DMS53 treated with DMSO at 0.1 percent for 48 hours (cell line): ENCODE measurements at regions not wholly inside any gene's neighbourhood (a gene's known extent, or its start where the extent isn't known, plus 50 kb on each side); places are given as distances from the start of the nearest gene placed in this dataset.
"Not testable (repeated sequence)": the region's sequence is repeated elsewhere in the genome, so short reads cannot be mapped to it uniquely, and the experiment has no call there.

Experiments used
- DNase-seq: peaks from one replicate; lab custom pipeline; 2025; ENCODE audit not compliant: unreplicated experiment; lab: John Stamatoyannopoulos, UW

DNA sequence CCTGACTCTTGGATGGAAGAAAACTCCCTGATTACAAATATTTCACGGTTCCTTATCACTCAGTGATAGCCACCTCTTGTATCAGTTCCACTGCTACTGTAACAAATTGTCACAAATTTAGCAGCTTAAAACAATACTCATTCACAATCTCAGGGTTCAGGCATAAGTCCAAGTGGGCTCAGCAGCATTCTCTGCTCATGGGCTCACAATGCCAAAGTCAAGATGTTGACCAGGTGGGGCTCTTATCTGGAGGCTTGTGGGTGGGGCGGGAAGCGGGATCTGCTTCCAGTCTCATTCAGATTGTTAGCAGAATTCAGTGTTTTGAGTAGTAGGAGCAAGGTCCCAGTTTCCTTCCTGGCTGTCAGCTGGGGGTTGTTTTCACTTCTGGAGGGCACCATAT, 137.3 kb upstream of the FAM78B start:
- no peak for DNase-seq

DNA sequence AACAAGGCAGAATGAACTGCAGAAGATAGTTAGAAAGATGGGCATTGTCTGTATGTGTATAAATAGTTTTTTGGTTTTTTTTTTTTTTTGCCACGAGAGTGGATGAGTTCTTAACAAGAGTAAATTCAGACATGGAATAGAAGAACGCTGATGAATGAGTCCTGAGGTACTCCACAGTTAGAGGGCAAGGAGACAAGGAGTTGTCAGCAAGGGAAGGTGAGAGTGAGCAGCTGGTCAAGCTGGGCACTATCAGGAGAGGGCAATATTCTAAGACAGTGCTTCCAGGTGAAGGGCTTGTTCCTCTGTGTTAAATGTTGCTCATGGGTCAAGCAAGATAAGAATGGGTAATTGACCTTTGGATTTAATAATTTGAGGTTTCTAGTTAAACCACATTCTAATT, 138.6 kb upstream of the FAM78B start:
- no peak for DNase-seq

DNA sequence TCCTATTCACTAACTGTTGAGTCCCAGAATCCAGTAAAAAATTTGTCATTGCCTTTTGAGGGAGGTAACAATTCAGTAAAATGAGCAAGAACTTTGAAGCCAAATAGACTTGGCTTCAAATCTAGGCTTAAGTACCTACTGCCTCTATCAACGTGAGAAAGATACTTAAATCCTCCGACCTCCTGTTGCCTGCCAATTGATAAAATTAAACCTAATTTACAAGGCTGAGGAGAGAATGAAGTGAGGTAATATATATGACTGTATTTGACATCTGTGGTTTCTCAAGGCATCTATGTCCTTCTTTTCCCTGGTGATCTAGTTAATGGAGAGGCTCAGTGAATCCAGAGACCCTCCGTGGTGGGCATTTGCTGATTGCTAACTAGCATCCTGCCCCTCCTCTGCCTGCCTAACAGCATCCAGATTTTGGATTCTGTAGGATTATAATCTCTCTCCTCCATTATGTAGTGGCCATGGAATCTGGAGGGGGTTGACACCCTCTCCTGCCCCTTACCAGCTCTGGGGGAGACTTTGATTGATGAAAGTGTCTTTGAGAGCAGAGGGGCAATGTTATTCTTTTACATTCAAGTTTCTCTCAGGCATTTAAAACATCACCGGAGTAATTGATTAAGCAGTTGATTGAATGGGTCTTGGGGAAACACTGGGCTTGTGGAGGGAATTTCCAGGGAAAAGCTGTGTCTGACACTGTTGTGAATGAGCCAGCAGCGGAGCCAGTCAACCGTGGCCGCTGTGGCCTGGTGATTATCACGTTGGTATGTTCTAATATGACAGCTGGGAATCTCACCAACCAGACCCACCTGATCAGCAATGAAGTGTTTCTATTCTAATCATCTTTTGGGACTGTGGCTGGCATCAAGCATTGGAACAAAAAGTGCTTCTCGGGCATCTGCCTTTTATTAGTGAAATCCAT, 140.7 kb upstream of the FAM78B start:
- no peak for DNase-seq

DNA sequence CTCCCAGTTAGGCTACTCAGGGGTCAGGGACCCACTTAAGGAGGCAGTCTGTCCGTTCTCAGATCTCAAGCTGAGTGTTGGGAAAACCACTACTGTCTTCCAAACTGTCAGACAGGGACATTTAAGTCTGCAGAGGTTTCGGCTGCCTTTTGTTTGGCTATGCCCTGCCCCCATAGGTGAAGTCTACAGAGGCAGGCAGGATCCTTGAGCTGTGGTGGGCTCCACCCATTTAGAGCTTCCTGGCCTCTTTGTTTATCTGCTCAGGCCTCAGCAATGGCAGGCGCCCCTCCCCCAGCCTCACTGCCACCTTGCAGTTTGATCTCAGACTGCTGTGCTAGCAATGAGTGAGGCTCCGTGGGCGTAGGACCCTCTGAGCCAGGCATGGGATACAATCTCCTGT, 149.5 kb upstream of the FAM78B start:
- DNase-seq = not testable (repeated sequence)

DNA sequence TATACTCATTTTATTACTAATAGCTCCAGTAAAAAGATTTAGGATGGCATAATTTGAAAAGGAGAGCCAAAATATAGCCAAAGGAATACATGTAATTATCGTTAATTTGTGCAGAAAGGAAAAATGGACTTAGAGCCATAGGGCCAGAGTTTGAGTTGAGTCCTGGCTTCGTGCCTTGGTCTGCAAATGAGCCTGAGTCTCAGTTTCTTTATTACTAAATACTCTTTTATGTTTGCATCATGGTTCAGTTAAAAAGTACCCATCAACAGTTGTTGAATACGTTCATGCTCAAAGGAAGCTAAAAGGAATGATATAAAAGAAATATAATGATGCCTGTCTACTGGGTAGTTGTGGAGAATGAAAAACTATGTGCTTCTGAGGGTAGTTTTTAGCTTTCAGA, 155.7 kb upstream of the FAM78B start:
- no peak for DNase-seq

DNA sequence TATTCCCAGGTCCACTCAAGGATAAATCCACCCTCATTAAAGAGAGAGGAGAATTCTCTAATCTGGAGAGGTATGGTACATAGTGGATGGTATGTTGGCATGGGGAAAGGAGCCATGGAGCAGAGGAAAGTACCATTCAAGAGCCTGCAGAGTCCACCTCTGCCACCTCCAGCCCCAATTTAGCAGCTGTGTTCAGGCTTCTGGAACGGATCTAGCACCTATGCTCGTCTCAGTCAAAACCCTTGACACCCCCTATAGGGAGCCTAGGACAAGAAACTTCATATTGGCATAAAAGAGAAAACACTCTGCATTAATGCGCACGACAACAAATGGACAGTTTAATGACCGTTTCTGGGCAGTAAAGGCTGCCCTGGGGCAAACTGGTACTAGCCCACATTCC, 161.1 kb upstream of the FAM78B start:
- DNase-seq = no peak

DNA sequence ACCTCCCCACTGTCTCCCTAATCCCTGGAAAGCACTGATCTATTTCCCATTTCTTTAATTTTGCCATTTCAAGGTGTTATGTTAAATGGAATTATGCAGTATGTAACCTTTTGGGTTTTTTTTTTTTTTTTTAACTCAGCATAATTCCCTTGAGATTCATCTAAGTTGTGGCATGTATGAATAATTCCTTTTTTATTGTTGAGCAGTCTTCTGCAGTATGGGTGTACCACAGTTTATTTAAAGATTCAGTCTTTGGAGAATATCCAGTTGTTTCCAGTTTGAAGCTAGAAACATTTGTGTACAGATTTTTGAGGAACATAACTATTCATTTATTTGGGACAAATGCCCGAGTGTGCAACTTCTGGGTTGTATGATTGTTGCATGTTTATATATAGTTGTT, 162.2 kb upstream of the FAM78B start:
- DNase-seq = no peak

DNA sequence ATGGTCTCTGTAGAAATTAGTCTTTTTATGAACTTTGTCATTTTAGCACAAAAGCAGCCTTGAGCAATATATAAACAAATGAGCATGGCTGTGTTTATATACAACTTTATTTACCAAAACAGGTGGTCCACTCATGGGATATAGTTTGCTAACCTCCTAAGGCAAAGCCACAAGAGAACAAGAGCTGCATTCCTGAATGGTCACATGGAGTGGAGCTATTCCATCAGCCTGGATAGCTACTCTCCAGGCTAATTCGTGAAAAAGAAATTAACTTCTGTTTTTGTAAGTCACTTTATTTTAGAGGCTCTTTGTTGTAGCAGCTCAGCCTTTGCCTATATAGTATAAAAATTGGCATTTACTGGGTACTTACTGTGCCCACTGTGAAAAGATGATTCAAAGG, 163.3 kb upstream of the FAM78B start:
- no peak for DNase-seq

DNA sequence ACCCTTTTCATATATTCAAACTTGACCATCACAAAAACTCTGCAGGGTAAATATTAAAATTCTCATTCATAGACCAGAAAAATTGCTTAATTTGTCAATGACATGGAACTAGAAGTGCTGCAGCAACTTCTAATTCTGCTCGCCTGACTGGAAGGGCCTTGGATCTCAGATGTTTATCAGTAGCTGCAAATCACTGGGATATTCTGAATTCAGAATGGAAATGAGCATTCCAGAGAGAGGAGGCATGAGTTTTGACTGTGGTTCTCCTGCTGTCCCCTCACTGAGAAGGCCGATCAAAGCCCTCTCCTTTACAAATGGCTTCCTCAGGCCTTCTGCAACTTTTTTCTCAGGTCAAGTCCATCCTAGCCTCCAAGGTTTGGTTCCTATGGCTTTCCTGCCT, 171.3 kb upstream of the FAM78B start:
- no peak for DNase-seq

DNA sequence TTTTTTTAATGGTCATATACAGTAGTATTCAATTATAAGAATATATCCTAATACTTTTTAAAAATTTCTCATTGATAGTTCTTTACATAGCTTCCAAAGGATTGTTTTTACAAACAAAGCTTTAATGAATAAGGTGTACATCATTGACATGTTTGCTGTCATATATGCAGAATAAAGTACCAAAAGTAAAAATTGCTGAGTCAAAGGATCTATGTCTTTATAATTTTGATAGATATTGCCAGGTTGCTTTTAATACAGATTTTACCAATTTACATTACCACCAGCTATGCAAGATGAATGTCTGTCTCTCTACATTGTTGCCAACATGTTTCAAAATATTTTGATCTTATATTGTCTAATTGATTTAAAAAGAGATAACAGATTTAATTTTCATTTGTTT, 173.9 kb upstream of the FAM78B start:
- DNase-seq = no peak

DNA sequence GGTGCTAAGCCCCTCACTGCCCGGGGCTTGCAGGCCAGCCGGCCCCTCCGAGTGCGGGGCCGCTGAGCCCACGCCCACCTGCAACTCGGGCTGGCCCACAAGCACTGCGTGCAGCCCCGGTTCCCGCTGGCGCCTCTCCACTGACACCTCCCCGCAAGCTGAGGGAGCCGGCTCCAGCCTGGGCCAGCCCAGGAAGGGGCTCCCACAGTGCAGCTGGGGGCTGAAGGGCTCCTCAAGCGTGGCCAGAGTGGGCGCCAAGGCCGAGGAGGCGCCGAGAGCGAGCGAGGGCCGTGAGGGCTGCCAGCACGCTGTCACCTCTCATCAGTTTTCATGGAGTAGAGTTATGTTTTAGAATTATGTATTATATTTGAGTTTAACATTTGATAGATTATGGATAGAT, 176.5 kb upstream of the FAM78B start:
- no peak for DNase-seq

DNA sequence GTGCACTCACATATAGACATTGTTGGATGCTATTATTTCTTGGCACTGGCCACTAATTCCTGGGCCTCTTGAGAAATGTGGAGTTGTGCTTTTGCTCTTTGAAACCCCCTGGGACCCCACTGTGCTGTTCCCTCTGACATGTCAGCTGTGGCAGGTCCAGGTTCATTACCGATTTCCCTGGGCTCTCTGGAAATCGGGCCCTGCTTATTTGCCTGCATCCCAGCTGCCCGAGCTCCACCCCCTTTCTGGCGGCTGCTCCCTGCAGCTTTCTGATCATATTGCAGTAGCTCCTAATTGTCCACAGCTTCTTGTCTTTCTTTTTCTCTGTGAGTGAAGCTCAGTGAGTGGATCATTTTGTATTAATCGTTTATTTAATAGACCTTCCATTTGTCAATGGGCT, 183.7 kb upstream of the FAM78B start:
- no peak for DNase-seq

DNA sequence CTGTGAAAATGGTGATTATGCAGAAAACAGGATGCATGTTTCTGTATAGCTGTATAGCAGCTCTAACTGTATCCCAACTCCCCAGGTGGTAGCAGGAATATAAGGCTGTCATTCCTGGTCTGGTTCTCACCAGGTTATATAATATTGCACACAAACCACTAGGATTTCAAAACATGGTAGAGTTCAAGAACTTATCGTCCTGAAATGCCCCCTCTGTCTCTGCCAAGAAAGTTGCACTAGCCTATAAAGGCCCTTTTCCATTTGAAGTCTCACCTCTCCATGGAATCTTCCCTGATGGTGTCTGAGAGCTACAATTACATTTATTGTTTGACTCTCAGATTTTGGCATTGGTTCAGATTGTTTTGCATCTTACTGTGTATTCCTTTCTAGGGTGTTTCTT, 184.9 kb upstream of the FAM78B start:
- no peak for DNase-seq

DNA sequence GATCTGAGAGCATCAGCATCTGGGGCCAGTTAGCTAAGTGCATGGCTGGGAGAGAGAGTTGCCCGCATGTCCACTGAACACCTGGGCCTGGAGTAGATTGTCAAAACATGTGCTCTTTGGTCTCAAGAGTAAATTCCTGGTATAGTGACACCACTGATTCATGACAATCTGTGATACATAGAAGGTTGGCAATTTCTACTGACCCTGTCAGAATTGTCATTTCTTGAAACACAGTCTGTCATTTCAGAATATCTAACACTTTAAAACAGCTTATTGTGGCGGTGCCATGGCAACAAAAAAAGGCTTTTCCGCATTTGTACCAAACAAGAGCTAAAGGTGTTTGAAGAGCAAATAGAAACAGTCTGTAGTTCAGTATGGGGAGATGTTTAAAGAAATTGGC, 186.4 kb upstream of the FAM78B start:
- DNase-seq = no peak

DNA sequence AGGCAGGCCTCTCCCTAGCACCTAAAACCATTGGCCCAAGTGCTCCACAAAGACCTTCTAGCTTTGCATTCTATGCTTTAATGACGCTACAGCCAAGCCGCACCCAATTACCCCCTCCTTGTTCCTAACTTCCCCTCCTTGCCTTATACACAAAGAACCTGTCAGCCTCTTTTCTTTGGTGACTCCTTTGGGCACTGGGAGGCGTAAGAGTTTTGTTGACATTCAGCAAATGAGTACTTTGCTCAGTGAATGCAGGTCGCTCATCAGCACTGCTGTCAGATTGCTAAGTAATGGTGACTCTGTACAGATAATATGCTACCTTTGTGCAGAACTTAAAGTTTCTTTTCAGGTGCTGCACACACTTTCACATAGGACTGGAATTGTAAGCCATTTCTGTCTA, 187.6 kb upstream of the FAM78B start:
- DNase-seq = no peak

DNA sequence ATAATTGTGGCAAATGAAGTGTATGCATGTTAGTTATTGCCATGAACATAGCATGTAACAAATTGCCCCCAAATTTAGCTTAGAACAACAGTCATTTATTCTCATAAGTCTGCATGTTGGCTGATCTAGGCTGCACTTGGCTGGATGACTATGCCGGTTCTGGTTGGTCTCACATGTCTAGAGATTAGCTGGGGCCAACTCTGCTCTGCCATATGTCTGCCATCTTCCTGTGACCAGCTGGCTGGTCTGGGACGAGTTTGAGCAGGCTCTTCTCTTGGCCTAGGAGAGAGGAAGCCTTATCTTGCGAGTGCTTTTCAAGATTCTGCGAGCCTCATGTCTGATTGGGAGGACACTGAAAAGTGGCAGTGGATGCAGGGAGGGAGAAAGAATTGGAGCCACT, 198.3 kb upstream of the FAM78B start:
- DNase-seq = no peak

DNA sequence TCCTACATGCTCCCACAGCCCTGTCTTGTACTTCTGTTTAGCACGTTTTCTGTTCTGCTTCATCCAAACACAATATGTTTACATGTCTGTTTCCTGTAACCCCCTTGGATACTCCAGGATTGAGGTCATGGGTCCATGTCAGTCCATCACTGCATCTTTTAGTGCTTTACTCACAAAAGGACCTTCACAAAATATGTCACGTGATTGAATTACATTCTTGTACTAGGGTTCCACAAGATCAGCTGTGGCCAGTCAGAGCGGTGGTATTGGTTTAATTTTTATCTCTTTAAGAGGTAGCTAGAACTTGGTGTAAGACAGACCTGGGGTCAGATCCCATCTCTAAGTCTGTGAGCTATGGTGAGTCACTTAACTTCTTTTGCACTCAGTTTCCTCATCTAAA, 201.2 kb upstream of the FAM78B start:
- DNase-seq = no peak

DNA sequence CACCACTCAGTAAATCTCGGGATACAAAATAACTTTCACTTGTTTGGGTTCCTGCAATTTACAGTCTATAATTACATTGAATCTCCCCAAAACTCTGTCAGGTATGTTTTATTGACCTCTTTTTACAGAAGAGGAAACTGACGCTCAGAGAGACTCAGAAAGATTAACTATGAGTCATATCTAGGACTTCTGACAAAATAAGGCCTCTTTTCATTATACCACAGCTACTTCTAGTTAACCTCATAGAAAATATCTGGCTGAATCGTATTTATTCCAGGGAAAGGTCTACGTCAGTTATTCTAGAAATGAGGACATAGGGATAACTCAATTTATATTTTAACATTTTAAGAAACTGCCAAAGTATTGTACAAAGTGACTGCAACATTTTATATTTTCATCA, 211.1 kb upstream of the FAM78B start:
- no peak for DNase-seq

DNA sequence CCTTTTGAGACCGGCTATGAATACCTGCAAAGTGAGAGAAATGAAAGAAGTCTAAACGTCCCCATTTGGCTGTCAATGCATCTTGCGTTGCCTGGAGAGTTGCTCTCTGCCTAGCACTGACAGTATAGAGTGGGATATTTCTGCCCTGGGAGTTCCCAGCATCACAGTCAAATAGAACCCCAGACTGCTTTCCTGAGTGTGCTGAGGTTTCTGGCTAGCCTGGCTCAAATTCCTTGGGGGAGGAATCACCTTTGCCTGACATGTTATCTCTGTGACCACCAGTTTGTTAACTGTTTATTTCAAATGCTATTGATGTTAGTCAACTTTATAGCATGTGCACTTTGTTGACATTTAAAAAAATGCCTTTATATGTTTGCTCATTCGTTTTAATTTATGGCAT, 212.0 kb upstream of the FAM78B start:
- DNase-seq = no peak

DNA sequence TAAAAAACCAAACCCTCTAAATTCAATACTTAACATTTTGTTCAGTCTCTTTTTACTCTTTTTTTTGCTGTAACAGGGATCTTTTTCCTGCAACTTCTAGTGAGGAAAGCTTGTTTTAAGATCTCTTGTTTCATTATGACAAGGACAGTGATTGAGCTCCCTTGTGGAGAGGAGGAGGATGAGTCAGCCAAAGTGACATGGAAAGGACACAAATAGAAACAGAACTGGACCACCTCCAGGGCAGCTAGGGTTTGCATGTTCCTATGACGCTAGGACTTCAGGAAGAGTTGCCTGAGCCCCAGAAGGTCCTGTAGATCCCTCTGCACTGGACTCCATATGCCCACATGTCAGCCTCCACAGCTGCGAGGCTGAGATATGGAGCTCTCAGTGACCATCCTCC, 212.6 kb upstream of the FAM78B start:
- DNase-seq = no peak

DNA sequence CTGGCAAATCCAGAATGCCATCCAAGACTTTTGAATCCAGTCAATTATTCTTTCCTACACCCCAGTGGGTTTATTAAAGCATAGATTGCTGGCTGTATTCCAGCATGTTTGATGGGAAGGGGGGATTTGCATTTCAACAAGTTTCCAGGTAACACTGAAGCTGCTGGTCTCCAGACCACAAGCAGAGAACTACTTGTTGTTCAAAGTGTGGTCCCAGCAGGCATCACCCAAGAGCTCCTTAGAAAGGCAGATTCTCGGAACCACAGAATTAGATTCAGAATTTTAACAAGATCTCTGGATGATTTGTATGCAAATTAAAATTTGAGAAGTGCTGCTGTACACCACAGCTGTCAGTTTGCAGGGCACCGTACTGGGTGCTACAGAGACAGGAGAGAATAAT, 216.3 kb upstream of the FAM78B start:
- DNase-seq = no peak

DNA sequence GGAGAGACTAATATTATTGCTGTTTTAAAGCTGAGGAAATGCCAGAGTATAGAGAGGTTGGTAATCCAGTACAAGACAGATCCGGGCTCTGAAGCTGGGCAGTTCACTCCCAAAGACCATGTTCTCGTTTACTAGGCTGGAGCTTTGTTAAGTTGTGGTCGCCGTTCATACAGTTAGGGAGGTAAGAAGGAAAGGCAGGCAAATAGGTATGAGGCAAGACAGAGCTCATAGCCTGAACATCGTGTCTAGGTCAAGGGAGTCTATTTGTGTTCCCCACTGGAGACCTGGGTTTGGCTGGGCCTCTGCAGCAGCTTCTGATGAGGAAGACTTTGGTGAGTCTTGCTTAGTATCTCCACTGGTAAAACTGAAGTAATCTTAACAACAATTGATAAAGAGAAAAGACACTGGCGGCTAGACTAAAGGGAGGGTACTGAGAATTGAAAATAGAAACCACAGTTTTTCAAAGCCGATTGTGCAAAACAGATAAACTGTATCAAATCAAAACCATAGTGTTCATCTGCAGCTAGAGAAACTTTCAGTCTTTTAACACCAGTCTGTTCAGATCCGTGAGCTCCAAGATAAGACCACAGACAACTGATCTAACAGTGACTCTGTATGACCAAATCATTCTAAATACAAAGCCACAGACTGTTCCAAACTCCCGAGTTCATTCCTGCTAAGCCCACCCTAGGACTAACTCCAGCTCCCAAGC, 217.0 kb upstream of the FAM78B start:
- DNase-seq = no peak

DNA sequence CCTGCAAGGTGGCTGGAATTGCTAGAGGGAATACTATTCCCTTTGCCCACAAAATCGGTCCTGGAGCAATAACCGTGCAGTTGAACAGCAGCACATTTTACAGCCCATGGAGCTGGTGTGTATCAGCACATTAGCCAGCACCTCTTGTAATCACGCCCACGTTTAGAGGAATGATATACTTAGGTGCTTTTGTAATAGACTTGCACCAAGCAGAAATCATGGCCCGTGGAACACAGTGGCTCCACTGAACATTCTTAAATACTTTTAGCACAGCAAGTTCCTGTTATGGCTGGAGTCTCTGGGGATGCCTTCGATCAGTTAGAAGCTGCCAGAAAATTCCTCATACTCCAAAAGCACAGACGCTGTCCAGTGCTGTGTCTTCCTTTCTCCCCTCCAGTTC, 218.1 kb upstream of the FAM78B start:
- no peak for DNase-seq
